Stomach (tissue), 4 donors: ENCODE measurements at regions not wholly inside any gene's neighbourhood (a gene's known extent, or its start where the extent isn't known, plus 50 kb on each side); places are given as distances from the start of the nearest gene placed in this dataset.

Experiments
- CTCF ChIP-seq, 7 experiments: fragments of 450-650 bp in 4 of 7; fragments of 200-600 bp in 3 of 7; sonication (generic) in 3 of 7; IDR thresholded peaks; one replicate each; pipeline ENCODE4 v1.5.1; 2016 to 2019; ENCODE audit warnings: antibody characterized with exemption in 7 of 7, control low read depth in 2 of 7, mild to moderate bottlenecking in 1 of 7
- EP300 ChIP-seq: sonication (generic); formaldehyde crosslinking; IDR thresholded peaks from one replicate; pipeline ENCODE4 v1.6.1; 2017; ENCODE audit warnings: antibody characterized with exemption
- POLR2A ChIP-seq, 4 donors: fragments of 450-650 bp; IDR thresholded peaks; one replicate each; pipeline ENCODE4 v1.6.1; 2016; ENCODE audit warnings: antibody characterized with exemption in 4 of 4, control low read depth in 2 of 4, mild to moderate bottlenecking in 1 of 4, moderate library complexity in 1 of 4
- POLR2AphosphoS5 ChIP-seq, 3 donors: sonication (generic); formaldehyde crosslinking; IDR thresholded peaks; one replicate each; pipeline ENCODE4 v1.6.1; 2016; ENCODE audit warnings: antibody characterized with exemption in 3 of 3

- TF ChIP-seq EP300 (no peak), CTCF (IDR thresholded peaks at IDR 0.05) (no peak), POLR2AphosphoS5 (IDR thresholded peaks at IDR 0.05) (no peak), POLR2A (IDR thresholded peaks at IDR 0.05) (no peak)
These were observed 242.6 kb upstream of the PAPPA start for GRCh38 chr9:115910959-115911358.
